DND-41 (cell line): ENCODE measurements at regions not wholly inside any gene's neighbourhood (a gene's known extent, or its start where the extent isn't known, plus 50 kb on each side); places are given as distances from the start of the nearest gene placed in this dataset.

Experiments
- CTCF ChIP-seq: IDR thresholded peaks from 2 replicates; pipeline ENCODE4 v1.5.1; 2012; ENCODE audit warnings: borderline replicate concordance, low read length, moderate library complexity, mild to moderate bottlenecking; ENCODE audit not compliant: poor library complexity, severe bottlenecking; ENCODE audit errors: extremely low read depth
- EZH2 ChIP-seq: IDR thresholded peaks from 3 replicates; pipeline ENCODE4 v1.6.1; 2012; ENCODE audit warnings: borderline replicate concordance, low read depth, mild to moderate bottlenecking, moderate library complexity, low read length, inconsistent platforms; ENCODE audit not compliant: severe bottlenecking

- TF ChIP-seq CTCF (no peak), EZH2 (no peak)
Observed at GRCh38 chr2:128779301-128780095, 460.8 kb upstream of the HS6ST1 start.
